Stimulated activated CD8-positive, alpha-beta memory T cell treated with anti-CD3 and anti-CD28 coated beads, Interleukin-12 subunit alpha, Interleukin-12 subunit beta, amount 100 ng/mL, for 4 hours (primary cell): ENCODE measurements at regions not wholly inside any gene's neighbourhood (a gene's known extent, or its start where the extent isn't known, plus 50 kb on each side); places are given as distances from the start of the nearest gene placed in this dataset.
"Not testable (repeated sequence)": the region's sequence is repeated elsewhere in the genome, so short reads cannot be mapped to it uniquely, and the experiment has no call there.

ENCODE experiments used
- DNase-seq: peaks from one replicate; pipeline ENCODE4 v3.0.0-alpha.2; 2020; ENCODE audit warnings: low read depth

DNA sequence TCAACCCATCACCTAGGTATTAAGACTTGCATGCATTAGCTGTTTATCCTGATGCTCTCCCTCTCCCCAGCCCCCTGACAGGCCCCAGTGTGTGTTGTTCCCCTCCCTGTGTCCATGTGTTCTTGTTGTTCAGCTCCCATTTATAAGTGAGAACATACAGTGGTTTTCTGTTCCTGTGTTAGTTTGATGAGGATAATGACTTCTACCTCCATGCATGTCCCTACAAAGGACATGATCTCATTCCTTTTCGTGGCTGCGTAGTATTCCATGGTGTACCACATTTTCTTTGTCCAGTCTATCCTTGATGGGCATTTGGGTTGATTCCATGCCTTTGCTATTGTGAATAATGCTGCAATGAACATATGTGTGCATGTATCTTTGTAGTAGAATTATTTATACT, 578.3 kb downstream of the ZNF608 start:
- not testable (repeated sequence) for DNase-seq

DNA sequence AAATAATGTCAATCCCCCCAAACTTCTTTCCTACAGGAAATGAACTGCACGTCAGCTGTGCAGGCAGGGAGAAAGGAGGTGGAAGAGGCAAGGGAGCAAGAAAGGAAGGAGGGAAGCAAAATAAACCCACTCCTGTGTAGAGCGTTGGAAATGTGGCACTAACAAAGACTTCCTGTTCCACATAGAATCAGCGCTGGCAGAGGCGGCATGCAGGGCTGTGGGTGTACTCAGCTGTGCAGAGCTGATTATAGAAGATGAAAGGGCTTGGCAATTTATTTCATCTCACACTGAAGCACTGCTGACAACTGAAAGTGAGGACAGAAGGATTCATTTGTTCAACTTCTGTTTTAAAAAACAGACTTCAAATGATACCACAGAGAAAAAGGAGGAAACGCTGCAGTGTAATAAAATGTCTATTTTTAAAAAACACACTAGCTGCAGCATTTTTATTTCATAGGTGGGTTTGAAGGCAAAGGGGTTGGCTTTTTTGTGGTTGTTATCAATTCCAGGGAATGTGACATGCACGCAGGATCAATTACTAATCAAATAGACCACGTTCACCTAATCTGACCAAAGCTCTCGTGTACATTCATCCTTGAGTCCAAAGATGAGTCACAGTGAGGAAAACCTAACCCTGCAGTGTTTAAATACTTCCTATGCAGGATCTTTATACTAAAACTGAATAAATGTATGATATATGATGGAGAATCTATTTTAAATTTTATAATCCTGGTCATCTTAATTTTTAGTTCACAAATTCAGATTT, 583.5 kb downstream of the ZNF608 start:
- no peak for DNase-seq

DNA sequence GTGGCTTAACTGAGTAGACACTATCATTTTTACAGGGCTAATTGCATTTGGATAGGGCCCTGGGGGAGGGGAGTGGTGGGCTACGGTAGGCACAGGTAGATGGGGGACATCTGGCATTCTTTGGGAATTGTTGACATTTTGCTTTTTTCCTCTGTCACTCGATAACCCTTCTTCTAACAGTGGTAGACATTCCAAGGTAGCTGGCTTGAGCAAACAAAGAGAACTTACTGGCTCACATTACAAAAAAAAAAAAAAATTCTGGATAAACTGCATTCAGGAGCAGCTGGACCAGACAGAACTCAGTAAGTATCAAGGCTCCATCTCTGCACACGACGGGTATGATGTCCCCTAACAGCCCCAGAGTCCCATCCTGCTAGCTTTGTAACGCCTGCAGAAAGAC, 585.2 kb downstream of the ZNF608 start:
- DNase-seq: no peak

DNA sequence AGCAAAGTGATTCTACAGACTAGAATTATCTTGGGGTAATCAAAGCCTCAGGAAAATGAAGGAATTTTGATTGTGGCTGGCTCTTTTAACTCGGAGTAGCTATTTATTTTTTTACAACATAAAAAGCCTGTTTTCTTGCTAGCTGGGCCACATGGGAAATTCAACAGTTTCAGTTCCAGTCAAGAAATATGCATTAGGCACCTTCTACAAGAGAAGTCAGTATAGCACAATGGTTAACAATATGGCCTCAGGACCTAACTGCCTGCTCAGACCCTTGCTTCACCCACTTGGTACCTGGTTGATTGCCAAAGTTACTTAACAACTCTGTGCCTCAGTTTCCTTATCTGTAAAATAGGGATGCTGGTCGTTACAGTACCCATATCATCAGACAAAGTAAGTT, 586.2 kb downstream of the ZNF608 start:
- no peak for DNase-seq

DNA sequence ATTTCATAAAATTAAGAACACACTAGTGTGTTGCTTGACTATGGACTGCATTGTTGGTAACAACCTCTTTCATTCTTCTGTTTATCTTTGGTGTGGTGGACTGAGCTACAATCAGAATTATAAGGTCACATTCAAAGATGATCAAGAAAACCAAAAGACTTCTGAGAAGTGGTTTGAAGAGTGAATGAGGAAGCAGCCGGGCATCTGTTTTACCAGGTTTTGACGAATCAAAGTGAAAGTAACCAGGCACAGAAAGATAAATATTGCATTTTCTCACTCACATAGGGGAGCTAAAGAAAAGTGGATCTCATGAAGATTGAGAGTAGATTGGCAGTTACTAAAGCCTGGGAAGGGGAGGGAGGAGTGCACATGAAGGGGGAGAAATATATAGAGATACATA, 589.1 kb downstream of the ZNF608 start:
- no peak for DNase-seq

DNA sequence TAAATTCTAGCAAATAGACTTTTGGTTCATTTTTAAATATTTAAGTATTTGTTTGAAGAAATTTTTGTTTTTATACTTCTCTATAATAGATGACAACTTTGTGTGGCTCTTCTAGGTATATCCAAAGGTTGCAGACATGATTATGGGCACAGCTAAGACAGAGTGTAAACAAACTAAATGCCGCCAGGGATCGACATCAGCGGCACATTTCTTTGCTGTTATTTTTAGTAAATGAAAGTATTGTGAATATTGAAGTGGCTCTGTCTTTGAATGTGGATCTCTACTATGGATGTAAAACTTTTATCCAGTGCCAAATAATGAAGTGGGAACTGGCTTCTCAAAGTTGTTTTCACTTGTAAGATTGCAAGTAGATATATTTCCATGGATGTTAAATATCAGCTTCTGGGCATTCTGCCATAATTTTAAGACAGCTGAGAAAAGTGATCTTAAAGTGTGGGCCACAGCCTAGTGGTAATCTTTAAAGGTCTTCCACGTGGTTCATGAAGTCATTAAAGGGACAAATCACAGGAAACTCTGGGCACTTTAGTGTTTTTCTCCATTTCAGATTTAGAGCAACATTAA, 589.9 kb downstream of the ZNF608 start:
- no peak for DNase-seq

DNA sequence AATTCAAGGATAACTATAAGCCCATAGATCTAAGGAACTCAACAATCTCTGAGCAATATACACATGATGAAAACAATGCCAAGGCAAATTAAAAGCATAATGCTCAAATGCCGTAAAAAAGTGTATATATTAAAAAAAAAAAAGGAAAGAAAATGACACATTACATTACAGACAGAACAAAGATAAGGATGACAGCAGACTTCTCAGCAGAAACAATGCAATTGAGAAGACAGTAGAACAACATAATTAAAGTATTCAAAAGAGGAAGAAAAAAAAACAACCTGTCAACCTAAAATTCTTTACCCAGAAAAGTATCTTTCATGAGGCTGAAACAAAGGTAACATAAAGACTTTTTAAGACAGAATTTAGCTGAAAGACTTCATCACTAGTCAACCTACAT, 591.7 kb downstream of the ZNF608 start:
- no peak for DNase-seq

DNA sequence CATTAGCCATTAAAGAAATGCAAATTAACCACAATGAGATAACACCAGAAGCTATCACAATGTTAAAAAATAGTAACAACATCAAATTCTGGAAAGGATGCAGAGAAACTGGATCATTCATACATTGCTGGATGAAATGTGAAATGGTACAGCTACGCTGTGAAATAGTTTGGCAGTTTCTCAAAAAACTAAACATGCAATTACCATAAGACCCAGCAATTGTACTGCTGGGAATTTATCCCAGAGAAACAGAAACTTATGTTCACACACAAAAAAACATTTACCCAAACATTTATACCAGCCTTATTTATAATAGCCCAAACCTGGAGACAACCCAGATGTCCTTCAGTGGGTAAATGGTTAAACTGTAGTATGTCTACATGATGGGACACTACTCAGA, 592.9 kb downstream of the ZNF608 start:
- DNase-seq: no peak

DNA sequence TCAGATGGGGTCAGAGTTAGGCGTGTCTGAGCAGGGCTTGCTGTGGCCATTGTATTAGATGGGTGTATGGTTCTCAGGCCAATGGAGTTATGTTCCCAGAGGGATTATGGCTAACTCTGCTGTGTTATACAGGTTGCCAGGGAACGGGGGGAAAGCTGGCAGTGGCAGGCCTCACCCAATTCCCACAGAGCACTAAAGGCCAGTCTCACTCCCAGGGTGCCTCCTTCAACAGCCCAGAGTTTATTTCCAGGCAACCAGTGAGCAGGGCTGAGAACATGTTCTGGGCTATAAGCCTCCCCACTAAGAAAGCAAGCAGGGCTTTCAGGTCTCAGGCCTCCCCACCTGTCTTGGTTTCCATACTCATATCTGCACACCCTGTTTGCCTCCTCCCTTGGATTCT, 597.9 kb downstream of the ZNF608 start:
- DNase-seq: no peak

DNA sequence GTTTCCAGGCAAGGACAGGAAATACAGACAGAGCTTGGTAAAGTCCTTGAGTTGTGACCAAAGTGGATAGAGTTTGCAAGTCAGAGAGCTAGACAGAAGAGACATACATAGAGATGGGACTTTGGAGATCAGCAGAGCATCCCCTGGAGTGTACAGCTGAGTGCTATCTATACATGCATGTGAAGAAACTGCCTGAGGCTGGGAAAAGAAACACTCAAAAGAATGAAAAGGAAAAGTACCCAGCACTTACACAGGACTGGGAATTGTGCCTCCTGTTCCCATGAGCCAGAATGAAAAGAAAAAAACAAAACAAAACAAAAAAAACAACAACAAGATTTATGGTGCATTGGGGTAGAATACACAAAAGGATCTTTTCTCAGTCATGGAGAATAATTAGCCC, 606.4 kb downstream of the ZNF608 start:
- DNase-seq: no peak

DNA sequence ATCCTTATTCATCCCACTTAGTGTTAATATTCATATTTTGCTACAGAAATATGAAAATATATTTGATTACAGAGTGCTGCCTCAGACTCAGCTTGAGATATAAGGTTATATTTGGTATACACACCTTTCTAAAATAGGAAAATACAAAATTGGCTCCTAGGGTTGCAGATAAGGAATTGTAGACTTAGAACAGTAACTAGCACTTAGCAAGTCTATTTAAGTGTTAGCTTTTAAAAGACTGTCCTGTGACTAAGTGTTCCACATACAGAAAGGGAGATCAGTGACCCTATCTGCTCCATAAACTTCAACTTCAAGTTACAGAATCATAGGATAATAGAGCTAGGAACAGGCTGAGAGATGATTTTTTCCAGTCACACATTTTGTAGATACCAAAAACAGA, 607.0 kb downstream of the ZNF608 start:
- no peak for DNase-seq

DNA sequence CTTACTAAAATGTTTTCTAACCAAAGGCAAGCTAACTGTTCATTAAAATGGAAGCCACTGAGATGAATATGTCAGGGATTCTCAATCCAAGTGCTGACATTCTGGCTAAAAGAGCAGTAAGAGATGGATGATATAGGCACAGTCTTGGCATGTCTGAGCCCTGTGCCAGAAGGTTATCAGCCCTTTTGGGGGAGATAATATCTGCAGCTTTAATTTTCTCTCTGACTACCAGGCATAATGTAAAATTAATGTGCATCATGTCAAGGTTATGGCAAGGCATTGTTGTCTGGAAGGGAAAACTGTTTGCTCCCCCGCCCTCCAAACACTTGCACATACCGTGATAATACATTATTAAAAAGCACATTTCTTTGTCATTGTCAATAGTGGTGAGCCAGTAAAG, 609.8 kb downstream of the ZNF608 start:
- no peak for DNase-seq

DNA sequence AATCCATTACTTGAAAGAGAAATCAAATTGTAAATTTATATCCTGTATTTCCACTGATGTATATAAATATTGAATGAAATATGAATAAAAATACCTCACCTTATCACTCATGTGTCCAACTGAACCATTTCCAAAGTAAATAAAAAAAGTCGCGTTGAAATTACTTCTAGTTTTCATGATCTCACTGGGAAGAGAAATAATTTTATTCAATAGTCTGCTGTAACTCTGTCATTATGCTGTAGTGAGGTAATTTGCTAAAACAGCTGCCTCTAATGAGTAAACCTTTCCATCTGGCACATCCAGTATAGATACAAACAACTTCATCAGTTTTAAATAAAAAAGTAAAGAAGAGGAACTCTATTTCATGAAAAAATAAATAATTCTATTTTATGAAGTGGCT, 611.5 kb downstream of the ZNF608 start:
- DNase-seq: no peak

DNA sequence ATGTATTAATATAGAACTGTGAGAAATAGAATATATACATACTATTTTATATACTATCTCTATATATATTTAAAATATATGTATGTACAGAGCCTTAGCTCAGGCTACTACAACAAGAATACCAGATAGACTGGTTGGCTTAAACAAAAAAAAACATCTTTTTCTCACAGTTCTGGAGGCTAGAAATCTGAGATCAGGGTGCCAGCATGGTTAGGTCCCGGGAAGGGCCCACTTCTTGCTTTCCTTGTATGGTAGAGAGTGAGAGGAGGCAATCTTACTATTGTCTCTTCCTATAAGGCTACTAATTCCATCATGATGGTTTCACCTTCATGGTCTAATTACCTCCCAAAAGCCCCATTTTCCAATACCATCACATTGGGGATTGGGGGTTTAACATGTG, 613.0 kb downstream of the ZNF608 start:
- no peak for DNase-seq

DNA sequence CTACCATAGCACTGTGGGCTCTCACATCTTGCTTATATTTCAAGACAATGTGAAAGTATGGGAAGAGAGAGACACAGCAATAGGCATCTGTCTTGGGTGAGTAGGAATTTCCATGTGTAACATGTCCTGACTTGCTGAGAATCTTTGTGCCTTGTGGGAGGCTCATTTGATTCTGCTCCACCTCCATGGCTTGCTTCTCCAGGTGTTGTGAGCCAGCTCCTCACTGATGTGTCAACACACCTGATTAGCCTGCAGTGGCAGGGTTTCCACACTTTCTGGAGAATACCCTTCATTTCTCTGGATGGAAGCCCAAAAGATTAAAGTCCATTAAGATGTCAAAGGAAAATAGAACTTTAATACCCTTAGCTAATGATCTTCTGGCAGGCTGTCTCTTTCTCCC, 613.6 kb downstream of the ZNF608 start:
- DNase-seq: no peak

DNA sequence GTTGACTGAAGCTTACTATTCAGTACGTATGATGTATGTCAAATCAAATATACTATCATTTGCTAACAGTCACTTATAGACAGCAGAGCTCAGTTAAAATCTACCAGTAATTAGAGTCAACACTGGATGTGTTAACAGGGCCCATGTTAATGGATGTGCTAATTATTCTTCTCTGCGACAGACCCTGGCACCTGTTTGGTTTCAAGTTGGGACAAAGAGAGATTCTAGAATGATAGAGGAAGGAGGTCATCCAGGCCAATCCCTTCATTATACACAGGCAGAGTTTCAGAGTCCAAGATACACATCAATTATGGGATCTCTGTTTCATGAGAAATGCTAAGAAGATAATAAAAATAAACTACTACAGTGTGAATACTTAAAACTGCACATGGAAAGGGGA, 615.0 kb downstream of the ZNF608 start:
- no peak for DNase-seq

DNA sequence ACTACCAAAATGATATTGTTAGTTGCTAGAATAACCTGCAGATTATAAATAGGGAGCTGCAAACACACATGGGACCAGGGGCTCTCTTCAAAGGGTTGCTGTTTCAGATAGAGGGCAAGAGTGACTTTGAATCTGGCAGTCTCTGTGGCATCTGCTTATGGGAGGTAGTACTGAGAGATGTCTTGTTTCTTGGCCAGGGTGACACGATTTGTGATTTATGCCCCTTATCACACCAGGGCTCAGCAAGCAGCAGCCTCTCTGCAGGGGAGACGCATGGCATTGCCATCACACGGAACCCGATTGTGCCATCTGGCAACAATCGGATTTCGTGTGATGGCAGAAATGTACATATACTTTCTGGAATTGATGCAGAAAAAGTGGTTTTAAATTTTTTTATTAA, 615.6 kb downstream of the ZNF608 start:
- DNase-seq: no peak

DNA sequence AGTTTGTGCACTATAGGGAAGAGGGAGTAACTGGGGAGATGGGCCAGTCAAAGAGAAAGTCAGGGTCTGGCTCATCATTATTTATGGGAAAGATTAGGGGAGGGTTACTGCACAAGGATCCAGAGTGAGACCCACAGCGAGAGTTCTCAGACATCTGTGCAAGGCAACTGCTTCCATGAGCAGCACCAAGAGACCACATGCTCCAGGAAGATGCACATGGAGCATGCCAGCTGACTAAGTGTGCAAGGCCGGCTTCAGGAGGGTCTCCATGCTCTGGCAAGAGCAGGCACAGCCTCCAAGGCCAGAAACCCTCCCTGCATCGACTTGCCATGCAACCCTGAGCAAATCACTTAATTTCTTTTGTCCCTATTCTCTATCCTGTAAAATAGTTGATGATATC, 616.9 kb downstream of the CSNK1G3 start:
- DNase-seq: no peak

DNA sequence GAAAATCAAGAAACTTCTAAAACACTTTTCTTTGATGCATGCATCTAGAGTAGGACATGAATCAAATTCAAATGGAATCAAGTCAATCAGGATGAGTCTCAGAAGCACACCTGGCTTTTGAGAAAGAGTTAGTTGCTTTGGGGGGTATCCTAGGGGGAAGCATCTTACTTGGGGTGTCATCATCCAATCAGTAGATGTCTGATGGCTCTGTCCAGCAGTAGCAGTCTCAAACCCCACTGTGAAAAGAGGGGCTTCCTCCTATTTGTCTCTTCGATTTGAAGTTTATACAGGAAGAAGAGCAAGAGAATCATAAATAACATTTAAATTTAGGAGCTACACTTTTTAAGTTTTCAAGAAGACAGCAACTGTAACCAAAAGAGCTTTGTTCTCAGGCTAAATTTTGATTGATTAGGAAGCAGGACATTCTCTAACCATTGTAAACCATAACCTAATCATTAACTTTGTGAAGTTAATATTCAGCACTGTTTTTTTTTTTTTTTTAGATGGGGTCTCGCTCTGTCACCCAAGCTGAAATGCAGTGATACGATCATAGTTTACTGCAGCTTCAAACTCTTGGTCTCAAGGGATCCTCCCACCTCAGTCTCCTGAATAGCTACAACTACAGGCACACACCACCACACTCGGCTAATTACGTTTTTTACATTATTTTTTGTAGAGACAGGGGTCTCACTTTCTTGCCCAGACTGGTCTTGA, 614.7 kb downstream of the CSNK1G3 start:
- no peak for DNase-seq

DNA sequence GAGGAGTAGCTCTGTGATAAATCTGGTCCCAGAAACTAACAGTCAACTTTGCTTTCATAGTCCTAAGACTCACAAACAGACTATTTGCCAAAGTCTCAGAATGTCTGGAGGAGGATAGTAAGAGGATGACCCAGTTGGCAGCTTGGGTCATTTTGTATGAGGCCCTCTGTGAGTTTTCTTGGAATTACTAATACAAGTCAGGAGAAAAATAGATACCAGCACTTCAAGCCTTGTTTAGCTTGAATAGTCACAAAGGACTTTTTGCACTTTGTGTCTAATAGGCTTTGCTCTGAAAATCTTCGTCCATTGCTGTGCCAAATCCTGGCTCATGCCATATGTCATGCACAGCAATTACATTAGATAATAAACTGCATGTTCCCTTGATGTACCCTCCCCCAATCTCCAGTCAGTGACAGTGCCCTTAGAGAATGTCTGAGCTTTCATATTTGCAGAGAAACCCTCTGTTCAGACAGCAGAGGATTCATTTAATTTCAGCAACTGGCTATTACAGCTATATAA, 612.8 kb downstream of the CSNK1G3 start:
- DNase-seq: no peak

DNA sequence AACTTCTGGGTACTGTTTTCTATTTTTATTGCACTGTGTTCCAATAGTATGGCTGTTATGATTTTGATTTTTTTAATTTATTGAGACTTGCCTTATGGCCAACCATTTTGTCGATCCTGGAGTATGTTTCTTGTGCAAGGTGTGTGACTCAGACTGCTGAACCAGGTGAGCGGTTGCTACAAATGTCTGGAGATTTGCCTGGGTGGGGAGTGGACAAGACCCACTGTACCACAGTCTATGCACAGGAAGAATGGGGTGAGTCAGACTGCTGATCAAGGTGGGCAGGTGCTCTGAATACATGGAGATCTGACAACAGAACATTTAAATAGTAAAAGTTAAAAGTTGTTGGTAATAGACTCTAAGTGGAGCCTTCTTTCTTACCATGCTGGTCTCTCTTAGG, 609.2 kb downstream of the CSNK1G3 start:
- no peak for DNase-seq

DNA sequence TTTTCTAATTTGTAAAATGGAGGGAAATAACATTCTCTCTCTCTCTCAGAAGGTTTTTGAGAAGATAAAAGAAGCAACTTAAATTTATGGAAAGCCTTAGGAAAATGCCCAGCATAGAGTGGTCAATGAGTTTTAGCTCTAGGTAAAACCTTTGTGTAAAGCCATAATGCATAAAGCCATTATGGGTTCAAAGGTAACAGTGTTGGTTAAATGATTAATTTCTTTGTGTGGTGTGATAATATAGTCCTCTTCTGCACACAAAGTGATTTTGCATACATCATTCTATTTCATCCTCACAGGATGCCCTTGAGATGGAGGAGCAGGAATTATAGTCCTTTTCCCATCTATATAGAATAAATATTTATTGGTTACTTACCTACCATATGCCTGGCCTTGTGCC, 602.9 kb downstream of the CSNK1G3 start:
- no peak for DNase-seq

DNA sequence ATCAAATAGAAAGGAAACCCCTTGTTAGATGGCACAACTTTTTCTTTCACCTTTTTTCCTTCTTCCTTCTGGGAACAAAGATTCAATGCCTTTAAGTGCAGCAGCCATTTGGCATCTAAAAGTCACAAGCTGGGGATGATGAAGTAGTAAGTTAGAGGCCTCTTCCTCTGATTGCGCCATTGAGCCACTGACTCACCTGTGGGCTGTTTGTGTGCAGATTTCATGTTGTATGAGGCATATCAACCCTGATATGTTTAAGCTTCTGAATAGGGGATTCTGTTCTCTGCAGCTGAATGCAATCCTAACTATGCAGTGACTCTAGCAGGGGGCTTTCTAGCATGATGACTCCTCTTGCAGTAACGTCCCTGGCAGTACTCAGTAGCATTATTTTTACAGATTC, 599.9 kb downstream of the CSNK1G3 start:
- DNase-seq: no peak
